ENCODE measurements at regions not wholly inside any gene's neighbourhood (a gene's known extent, or its start where the extent isn't known, plus 50 kb on each side); places are given as distances from the start of the nearest gene placed in this dataset.

DNA sequence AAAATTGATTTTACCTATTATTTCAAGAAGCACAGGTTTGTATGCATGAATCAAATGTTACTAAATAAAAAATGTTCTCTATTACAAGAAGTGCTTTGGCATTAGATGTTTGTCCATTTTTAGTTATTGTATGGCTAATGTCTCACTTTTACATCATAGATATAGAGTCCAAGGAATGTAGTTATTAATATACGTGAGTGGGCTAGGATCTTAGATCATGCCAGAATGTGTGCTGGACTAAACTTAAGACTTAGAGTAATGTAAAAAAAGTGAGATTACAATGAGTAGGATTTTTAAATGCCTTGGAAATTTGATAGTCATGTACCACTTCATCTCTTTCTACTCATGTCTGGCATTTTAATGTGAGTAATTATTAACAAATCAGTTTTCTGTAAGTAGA lies 196.6 kb downstream of the ARL4A start:
- H3K36me3 ChIP-seq (ENCODE audit: control insufficient read depth in 1 of 2, insufficient read depth in 2 of 2, low read length in 2 of 2): no peaks in the 10 kb centered on the region
- no peak for ATAC-seq
- H3K4me1 ChIP-seq (ENCODE audit: control insufficient read depth in 1 of 2, insufficient read depth in 2 of 2, low read length in 2 of 2): peaks cover 6 to 18% of the 10 kb centered on the region in 2 experiments
- H3K4me3 ChIP-seq (replicated peaks in 1 of 2; ENCODE audit: low read depth in 1 of 2, low read length in 2 of 2): no peak overlapping the region
- H3K27me3 ChIP-seq (ENCODE audit: insufficient read depth, low read length): no peaks in the 10 kb centered on the region
- intact Hi-C loops (cut with micrococcal nuclease): no loop called here
- TF ChIP-seq RAD21 (IDR thresholded peaks at IDR 0.05; ENCODE audit: low read depth) (no peak), ZNF274 (IDR thresholded peaks at IDR 0.05; ENCODE audit: low read depth, low read length) (no peak), TCF7L2 (IDR thresholded peaks at IDR 0.05; ENCODE audit: borderline replicate concordance, extremely low read depth, insufficient read depth, insufficient read length) (no peak)
- ChIA-PET POLR2A (no interaction called here), CTCF (no interaction called here), RAD21 (ENCODE audit: low non-redundant PET in 1 of 2, low total read pairs in 2 of 2, uncharacterized antibody in 2 of 2, unreplicated experiment in 2 of 2) (no interaction called here)
- no peak overlapping the region for H3K27ac ChIP-seq (ENCODE audit: low read depth, low read length)
- H3K4me2 ChIP-seq (ENCODE audit: low read length): no peak overlapping the region
- no peaks in the 10 kb centered on the region for H4K20me1 ChIP-seq (ENCODE audit: insufficient read depth)
- no peaks in the 10 kb centered on the region for H3K79me2 ChIP-seq (ENCODE audit: insufficient read depth, low read length)
- no peak overlapping the region for H2AFZ ChIP-seq (ENCODE audit: low read depth, low read length, poor library complexity, severe bottlenecking)
- DNase-seq (ENCODE audit: low read depth, low spot score): no peak
- H3K9me3 ChIP-seq (ENCODE audit: control insufficient read depth in 1 of 2, insufficient read depth in 1 of 2, low read depth in 1 of 2, low read length in 2 of 2): no peaks in the 10 kb centered on the region
- H3K9me2 ChIP-seq (ENCODE audit: insufficient read depth): no peaks in the 10 kb centered on the region
- no peak overlapping the region for H3K9ac ChIP-seq (ENCODE audit: low read length)
- BruUV-seq (replicated peaks): no TSS peak

GRCh38 chr7:12884856-12885440 lies 197.5 kb downstream of the ARL4A start:
- no peaks in the 10 kb centered on the region for H3K79me2 ChIP-seq (ENCODE audit: insufficient read depth, low read length)
- no peaks in the 10 kb centered on the region for H3K36me3 ChIP-seq (ENCODE audit: control insufficient read depth in 1 of 2, insufficient read depth in 2 of 2, low read length in 2 of 2)
- H4K20me1 ChIP-seq (ENCODE audit: insufficient read depth): no peaks in the 10 kb centered on the region
- H3K4me2 ChIP-seq (ENCODE audit: low read length): peak overlapping the region; percentile 3; the same call in 1 of the 2 replicates
- H2AFZ ChIP-seq (ENCODE audit: low read depth, low read length, poor library complexity, severe bottlenecking): peak overlapping the region; percentile 19
- no peak overlapping the region for H3K27ac ChIP-seq (ENCODE audit: low read depth, low read length)
- no TSS peak for BruUV-seq (replicated peaks)
- H3K9me2 ChIP-seq (ENCODE audit: insufficient read depth): no peaks in the 10 kb centered on the region
- DNase-seq (ENCODE audit: low read depth, low spot score) (no peak), ATAC-seq (peak; percentile 34; the same call in 1 of the 2 replicates)
- H3K4me3 ChIP-seq (replicated peaks in 1 of 2; ENCODE audit: low read depth in 1 of 2, low read length in 2 of 2): no peak overlapping the region
- intact Hi-C loops (cut with micrococcal nuclease): no loop called here
- no peak for TF ChIP-seq EZH2 (IDR thresholded peaks at IDR 0.05)
- H3K9me3 ChIP-seq (ENCODE audit: control insufficient read depth in 1 of 2, insufficient read depth in 1 of 2, low read depth in 1 of 2, low read length in 2 of 2): no peaks in the 10 kb centered on the region
- H3K9ac ChIP-seq (ENCODE audit: low read length): no peak overlapping the region
- ChIA-PET POLR2A (no interaction called here), RAD21 (ENCODE audit: low non-redundant PET in 1 of 2, low total read pairs in 2 of 2, uncharacterized antibody in 2 of 2, unreplicated experiment in 2 of 2) (no interaction called here), CTCF (no interaction called here)
- H3K4me1 ChIP-seq (ENCODE audit: control insufficient read depth in 1 of 2, insufficient read depth in 2 of 2, low read length in 2 of 2): peaks cover 6 to 26% of the 10 kb centered on the region in 2 experiments
- H3K27me3 ChIP-seq (ENCODE audit: insufficient read depth, low read length): no peaks in the 10 kb centered on the region

All from HCT116 (cell line).